ENCODE measurements at regions not wholly inside any gene's neighbourhood (a gene's known extent, or its start where the extent isn't known, plus 50 kb on each side); places are given as distances from the start of the nearest gene placed in this dataset.

- no peak for TF ChIP-seq ZSCAN18 (tag by site-specific recombination; IDR thresholded peaks at IDR 0.05)
- TF ChIP-seq ZNF518A (tag by site-specific recombination; conservative IDR thresholded peaks at IDR 0.05; ENCODE audit: low read depth) = no peak
- TF ChIP-seq HOXA7 (CRISPR knock-in tag; IDR thresholded peaks at IDR 0.05; ENCODE audit: borderline replicate concordance) = no peak
- TF ChIP-seq ZNF488 (tag by site-specific recombination; IDR thresholded peaks at IDR 0.05) = peak; percentile 77; the same call in 1 of the 2 replicates
- no peak for TF ChIP-seq ZNF501 (tag by site-specific recombination; IDR thresholded peaks at IDR 0.05)
- TF ChIP-seq ZBTB21 (tag by site-specific recombination; IDR thresholded peaks at IDR 0.05) = no peak
- TF ChIP-seq ZNF138 (tag by site-specific recombination; IDR thresholded peaks at IDR 0.05; ENCODE audit: borderline replicate concordance) = no peak
- TF ChIP-seq ZSCAN16 (tag by site-specific recombination; IDR thresholded peaks at IDR 0.05) = peak; percentile 97
- TF ChIP-seq ZNF658 (tag by site-specific recombination; IDR thresholded peaks at IDR 0.05) = no peak
- TF ChIP-seq, protein P1, sequence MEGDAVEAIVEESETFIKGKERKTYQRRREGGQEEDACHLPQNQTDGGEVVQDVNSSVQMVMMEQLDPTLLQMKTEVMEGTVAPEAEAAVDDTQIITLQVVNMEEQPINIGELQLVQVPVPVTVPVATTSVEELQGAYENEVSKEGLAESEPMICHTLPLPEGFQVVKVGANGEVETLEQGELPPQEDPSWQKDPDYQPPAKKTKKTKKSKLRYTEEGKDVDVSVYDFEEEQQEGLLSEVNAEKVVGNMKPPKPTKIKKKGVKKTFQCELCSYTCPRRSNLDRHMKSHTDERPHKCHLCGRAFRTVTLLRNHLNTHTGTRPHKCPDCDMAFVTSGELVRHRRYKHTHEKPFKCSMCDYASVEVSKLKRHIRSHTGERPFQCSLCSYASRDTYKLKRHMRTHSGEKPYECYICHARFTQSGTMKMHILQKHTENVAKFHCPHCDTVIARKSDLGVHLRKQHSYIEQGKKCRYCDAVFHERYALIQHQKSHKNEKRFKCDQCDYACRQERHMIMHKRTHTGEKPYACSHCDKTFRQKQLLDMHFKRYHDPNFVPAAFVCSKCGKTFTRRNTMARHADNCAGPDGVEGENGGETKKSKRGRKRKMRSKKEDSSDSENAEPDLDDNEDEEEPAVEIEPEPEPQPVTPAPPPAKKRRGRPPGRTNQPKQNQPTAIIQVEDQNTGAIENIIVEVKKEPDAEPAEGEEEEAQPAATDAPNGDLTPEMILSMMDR (tag by site-specific recombination; IDR thresholded peaks at IDR 0.05) = no peak
- peak; percentile 85 for TF ChIP-seq PRDM6 (tag by site-specific recombination; IDR thresholded peaks at IDR 0.05)
- TF ChIP-seq ZBTB10 (tag by site-specific recombination; IDR thresholded peaks at IDR 0.05) = no peak
- TF ChIP-seq OVOL3 (tag by site-specific recombination; IDR thresholded peaks at IDR 0.05) = peak; percentile 91
- no peak for TF ChIP-seq KLF9 (tag by site-specific recombination; IDR thresholded peaks at IDR 0.05; ENCODE audit: low read depth)
- TF ChIP-seq ZFP69B (tag by site-specific recombination; IDR thresholded peaks at IDR 0.05) = no peak
- TF ChIP-seq ZNF580 (tag by site-specific recombination; IDR thresholded peaks at IDR 0.05) = peak; percentile 96
- peak; percentile 54; the same call in 1 of the 2 replicates for TF ChIP-seq ZNF394 (tag by site-specific recombination; IDR thresholded peaks at IDR 0.05; ENCODE audit: borderline replicate concordance)
- no peak for TF ChIP-seq ZNF521 (tag by site-specific recombination; IDR thresholded peaks at IDR 0.05)
- TF ChIP-seq KLF16 (tag by site-specific recombination; IDR thresholded peaks at IDR 0.05) = no peak
- no peak for TF ChIP-seq YY1 (tag by site-specific recombination; IDR thresholded peaks at IDR 0.05)
- no peak for TF ChIP-seq ZNF324 (tag by site-specific recombination; IDR thresholded peaks at IDR 0.05)
- TF ChIP-seq ZSCAN23 (tag by site-specific recombination; IDR thresholded peaks at IDR 0.05) = no peak
- TF ChIP-seq SALL2 (tag by site-specific recombination; IDR thresholded peaks at IDR 0.05; ENCODE audit: borderline replicate concordance) = no peak
- TF ChIP-seq ZNF510 (tag by site-specific recombination; IDR thresholded peaks at IDR 0.05; ENCODE audit: insufficient replicate concordance) = no peak
- TF ChIP-seq ZNF248 (tag by site-specific recombination; IDR thresholded peaks at IDR 0.05) = 0 out of 2 replicates have a peak, but pooled peaks have one; percentile 25
- TF ChIP-seq HOXC10 (CRISPR knock-in tag; IDR thresholded peaks at IDR 0.05) = no peak
- TF ChIP-seq ZNF571 (tag by site-specific recombination; IDR thresholded peaks at IDR 0.05) = no peak
These were observed 382.8 kb downstream of the ADAMTS20 start (continued) for GRCh38 chr12:43169115-43169681.
